CD1c-positive myeloid dendritic cell (primary cell): ENCODE measurements at regions not wholly inside any gene's neighbourhood (a gene's known extent, or its start where the extent isn't known, plus 50 kb on each side); places are given as distances from the start of the nearest gene placed in this dataset.
"Not testable (repeated sequence)": the region's sequence is repeated elsewhere in the genome, so short reads cannot be mapped to it uniquely, and the experiment has no call there.

Experiments used
- DNase-seq: peaks from one replicate; pipeline ENCODE4 v3.0.0-alpha.2; 2016; ENCODE audit errors: extremely low spot score

DNA sequence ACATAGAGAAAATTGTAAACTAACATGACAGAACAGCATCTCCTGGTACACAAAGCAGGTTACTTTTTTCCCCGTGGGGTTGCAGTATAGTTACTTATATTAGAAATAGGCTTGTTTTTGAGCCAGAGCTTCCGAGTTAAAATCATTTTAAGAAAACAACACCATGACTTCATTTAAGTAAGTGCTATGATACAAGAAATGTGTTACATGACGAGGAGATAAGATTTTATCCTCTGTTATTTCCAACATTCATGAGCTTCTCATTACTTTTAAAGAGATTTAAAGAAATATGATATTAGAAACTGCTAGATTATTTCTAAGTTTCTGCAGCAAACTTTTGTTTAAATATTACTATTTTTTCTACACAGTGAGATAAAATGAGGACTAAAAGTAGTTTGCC lies 968.7 kb downstream of the GATA3 start:
- no peak for DNase-seq

DNA sequence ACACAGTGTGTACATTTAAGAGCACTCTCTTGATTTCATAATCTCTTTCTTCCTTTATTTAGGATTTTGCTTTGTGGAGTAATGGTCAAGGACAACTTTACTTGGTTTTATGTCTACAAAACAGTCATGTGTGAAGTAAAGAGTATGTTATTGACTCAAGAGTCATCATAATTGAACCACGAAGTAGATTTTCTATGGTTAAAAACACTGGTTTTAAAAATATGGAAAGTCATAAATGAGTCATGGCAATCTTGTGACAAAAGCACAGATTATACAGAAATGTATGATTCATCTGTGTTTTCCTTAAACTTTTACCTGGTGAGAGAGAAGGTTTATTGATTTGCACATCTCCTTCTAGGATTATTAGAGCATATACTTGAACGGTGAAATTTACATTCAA lies 969.7 kb downstream of the GATA3 start:
- DNase-seq: no peak

DNA sequence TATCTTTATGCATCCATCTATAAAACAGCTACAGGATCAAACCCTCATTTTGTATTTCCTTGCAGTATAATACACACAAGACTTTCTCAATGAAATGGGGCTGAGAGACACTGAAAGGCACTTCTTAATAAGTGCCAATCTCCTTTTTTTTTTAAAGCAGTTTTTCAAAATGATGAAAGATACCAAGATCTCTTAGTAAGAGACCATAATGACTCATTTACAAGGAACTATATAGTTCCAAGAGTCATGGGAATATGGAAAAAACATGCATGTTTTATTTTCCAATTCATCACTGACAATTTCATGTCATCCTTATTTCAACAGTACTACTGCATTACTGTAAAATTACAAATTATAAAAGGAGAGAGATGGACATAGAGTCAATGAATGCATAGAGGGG lies 973.7 kb downstream of the GATA3 start:
- DNase-seq: no peak

DNA sequence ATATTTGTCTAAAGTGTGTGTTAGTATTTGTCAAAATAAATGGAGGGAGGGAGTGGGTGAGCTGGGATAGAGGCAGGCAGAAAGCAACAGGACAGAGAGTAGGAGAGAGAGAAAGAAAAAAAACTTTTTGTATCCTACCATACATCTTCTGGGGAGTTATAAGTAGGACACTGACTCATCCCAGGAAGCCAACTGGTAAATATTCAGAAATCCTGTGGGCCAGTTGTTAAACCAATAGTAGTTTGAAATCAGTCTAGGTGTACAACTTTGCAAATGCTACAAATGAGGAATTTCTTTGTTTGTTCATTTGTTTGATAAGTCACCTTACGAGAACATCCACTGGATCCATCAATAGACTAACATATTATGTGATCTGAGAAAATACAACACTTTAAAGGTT lies 980.9 kb downstream of the GATA3 start:
- DNase-seq: no peak

DNA sequence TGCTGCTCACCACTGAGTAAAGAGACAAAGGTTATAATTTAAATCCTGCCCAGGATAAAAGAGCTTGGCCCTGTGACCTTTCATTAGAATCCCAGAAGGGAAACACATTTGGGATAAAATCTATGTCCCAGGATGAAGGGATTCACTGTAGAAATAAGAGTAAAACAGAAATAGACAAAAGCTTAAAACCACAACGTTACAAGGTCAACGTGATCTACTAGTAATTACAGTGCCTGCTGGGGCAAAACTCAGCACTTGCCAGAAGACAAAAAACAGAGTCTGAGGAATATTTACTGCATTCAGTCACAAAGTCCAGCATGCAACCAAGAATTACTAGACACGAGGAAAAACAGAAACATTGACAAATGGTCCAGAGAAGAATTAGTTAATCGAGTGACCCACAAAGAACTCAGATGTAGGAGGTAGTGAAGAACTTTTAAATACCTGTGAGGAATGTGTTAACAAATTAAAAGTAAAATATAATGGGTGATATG lies 982.3 kb downstream of the GATA3 start:
- DNase-seq: no peak

DNA sequence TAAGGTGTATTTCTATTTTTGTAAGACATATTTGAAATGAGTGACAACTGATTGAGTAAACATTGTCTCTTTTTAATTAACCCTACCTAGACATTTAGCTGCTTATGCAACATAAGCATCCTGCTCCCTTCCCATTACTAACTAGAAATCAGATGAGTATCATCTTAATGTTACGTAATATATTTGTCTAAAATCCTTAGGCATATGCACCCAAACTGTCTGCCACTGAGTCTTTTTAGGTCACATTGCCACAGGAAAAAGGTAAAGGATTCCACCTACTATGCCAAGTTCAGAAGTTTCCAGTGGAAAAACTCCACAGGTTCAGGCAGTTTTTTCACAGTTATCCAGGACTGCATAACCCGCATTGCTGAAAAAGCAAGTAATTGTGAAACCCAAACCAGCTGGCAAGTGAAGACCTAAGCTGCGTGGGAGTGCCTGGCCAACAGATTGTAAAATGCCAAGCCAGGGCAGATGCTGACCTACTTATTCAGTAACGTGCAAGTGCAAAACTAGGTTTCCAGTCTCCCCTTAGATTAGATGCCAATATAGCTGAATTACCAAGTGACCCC lies 983.7 kb downstream of the GATA3 start:
- DNase-seq: no peak

DNA sequence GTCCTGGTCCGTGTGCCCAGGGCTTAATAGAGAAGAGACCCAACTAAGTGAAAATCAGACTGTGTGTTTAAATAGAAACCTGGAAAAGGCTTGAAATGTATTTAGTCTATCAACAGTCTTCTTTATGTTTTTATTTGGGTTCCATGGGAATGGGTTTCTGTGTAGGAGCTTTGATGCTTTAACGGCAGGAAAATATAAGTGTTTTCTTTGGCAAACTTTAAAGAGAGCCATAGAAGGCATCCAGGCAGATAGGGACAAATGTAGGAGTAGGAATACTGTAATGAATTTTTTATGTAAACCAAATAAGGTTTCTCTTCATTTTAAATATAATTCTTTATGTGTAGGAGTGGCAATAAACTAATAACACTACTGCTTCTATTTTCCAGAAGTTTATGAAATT lies 989.0 kb downstream of the GATA3 start:
- no peak for DNase-seq

DNA sequence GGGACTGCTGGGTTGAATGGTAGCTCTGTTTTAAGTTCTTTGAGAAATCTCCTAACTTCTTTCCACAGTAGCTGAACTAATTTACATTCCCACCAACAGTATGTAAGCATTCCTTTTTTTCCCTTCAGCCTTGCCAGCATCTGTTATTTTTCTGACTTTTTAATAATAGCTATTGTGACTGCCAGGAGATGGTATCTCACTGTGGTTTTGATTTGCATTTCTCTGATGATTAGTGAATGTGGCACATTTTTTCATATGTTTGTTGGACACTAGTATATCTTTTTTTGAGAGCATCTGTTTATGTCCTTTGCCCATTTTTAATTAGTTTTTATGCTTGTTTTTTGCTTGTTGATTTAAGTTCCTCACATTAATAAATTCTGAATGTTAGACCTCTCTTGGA lies 990.8 kb downstream of the GATA3 start:
- DNase-seq: no peak

DNA sequence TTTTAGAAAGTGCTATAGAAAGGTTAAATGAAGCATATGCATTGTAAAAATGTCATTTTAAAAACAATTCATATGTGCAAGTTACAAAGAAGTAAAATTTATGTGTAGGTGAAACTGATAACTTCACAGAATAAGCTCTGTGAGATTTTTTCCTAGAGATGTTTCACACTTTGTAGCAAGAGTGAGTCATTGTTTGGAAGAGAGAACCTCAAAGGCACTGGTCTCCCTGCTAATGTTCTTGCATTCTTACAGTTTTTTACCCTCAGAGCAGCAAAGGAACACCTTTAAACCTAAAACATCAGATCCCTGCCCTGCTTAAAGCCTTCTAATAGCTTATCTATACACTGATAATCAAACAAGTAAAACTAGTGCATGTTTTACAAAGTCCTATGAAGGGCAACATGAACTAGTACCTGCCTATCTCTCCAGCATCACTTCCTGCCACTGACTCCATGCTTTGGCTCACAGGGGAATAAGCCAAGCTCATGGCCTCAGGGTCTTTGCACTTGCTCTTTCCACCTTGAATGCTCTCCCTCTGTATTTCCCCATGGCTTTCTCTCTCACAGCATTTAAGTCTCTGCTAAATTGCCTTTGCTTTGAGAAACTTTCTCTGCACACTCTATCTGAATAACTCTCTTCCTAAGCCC lies 997.0 kb downstream of the GATA3 start:
- no peak for DNase-seq

DNA sequence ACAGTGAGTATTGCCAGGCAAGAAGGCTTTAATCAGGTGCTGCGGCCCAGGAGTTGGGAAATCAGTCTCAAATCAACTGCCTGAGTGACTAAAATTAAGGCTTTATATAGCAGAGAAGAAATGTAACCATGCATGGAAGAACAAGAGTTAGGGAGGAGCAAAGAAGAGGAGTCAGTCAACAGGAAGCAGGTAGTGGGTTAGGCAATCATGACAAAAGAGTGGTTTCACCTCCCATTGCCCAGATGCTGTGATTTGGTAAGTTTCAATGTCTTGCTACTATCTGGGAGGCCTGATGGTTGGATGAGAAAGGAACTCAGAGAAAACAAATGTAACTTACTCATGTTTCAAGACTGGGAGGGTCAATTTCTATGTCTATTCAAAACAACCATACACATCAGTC lies 998.3 kb downstream of the GATA3 start:
- DNase-seq: no peak

DNA sequence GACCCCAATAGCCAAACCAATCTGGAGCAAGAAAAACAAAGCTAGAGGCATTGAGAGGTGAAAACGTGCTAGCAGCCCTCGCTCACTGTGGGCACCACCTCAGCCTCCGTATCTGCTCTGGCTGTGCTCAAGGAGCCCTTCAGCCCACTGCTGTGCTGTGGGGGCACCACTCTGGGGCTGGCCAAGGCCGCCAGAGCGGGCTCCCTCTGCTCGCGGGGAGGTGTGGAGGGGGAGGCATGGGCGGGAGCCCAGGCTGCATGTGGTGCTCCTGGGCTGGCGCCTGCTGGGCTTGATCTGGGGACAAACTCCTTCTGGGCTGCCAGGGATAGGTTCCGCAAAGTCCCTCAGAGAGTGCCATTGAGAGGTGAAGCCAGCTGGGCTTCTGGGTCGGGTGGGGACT lies 1002.0 kb downstream of the GATA3 start:
- DNase-seq: no peak

DNA sequence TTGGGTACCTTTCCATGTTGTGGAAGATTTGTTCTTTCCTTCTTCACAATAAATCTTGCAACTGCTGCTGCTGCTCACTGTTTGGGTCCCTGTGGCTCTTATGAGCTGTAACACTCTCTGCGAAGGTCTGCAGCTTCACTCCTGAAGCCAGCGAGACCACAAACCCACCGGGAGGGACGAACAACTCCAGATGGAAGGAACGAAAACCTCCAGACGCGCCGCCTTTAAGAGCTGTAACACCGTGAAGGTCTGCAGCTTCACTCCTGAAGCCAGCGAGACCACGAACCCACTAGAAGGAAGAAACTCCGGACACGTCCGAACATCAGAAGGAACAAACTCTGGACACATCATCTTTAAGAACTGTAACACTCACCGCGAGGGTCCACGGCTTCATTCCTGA lies 1002.8 kb downstream of the GATA3 start:
- not testable (repeated sequence) for DNase-seq

DNA sequence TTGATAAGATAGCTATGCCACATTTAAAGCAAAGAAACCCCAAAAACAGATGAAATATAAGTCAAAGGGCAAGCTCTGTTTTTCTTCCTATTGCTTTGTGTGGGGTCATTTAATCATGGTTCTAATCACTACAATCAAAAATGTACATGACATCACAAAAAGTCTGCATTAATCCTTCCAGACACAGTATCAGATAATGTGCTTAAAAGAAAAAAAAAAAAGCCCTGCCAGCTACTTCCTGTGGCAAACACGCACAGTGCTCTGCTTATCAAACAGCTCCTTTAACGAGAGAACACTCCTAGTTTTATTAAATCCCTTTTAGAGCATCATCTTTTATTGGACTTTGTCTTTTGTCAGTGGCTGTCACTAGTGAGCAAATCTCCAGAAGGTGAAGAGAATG lies 1005.8 kb downstream of the GATA3 start:
- DNase-seq: no peak

DNA sequence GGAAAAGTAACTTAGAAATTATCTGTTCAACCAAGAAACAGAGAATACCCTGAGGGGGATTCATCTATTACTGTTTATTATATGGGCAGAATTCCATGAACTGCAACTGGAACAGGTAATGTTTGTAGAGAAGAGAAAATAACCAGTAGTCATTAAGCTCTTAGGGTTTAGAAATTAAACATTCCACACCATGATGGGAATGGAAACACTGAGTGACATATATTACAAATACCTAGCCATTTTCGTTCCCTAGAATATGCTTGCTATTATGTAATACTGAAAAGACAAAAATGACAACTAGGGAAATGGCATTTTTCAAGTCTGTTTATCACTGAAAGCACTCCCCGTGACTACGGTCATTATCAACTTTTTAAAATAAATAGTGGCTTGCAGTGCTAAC lies 1007.4 kb downstream of the GATA3 start:
- no peak for DNase-seq

DNA sequence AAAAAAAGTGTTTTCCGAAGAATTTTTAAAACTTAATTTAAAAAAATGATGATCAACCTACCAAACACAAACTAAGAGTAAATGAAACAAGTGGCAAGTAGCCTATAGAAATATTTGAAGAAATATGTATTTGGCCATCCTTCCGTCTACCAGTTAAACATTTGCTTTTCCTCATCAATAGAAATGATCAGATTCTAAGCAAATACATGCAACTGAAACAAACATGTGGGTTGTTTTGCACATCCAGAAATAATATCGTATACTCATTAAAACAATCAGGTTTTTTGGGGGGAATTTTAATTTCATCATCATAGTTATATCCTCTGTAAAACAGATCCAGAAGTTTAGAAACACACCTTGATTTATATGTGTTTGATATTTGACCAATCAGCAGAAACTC lies 1011.7 kb downstream of the GATA3 start:
- no peak for DNase-seq

DNA sequence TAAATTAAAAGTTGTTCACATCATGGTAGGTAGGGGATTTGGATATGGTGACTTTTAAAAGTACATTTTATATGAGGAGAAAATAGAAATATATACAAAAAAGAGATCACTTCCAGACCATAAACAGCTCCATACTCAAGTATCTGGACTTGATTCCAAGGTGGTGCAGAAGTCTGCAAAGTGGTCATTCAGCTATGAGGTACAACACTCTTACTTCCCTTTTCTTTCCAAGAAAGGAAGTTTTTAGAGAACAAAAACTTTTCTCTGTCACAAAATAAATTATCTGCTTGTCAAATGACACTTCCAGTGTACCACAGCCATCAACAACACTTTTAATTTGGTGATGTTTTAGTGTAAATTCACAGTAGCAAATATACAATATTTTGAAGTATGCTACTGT lies 1013.5 kb downstream of the GATA3 start:
- DNase-seq: no peak

DNA sequence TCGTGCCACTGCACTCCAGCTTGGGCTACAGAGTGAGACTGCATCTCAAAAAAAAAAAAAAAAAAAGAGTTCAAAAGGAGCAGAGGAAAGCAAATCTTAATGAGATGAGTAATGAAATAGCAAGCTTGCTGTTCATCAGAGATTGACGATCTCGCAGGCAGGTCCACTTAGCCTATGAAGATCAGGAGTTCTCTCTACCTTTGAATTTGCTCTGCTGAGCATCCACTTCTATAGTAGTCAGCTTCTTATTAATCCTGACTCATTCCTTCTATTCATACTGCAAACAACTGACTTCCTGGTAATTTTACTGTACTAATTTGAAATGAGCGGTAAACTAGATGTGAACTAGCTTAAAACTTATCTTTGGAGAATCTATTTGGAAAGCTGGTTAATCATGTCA lies 1014.6 kb downstream of the GATA3 start:
- no peak for DNase-seq

DNA sequence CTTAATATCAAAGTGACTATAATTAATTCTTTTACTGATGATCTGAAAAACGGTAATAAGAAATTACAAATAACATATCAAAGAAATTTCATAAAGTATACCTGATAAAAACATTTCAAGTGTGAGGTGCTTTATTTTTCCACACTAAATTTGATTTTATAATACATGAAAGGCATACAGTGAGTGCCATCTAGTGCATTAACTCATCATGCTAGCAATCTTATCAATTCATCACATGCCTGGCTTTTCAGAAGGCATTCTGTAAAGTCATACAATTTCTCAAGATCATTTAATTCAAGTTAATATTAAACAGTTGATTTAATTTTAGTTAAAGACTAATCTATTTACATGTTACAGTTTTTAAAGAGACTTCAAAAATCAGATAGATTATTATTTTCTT lies 1020.9 kb downstream of the GATA3 start:
- no peak for DNase-seq

DNA sequence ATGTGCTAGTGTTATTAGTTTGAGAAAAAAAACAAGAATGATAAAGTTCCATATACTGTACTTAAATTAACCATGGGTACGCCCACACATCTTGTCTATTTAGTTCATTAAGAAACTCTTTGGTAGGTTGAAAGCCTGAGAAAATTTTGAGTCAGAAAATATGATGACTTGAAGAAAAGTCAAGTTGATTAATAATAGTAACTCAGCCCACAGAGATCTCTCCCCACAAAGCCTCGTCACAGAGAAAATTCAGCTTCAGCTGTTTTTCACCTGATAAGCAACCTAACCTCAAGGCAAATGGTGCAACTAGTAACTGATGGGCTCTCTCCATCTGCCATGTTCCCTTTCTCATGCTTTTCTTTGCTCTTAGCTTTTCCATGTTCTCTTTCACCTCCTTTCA lies 1021.6 kb downstream of the GATA3 start:
- no peak for DNase-seq

DNA sequence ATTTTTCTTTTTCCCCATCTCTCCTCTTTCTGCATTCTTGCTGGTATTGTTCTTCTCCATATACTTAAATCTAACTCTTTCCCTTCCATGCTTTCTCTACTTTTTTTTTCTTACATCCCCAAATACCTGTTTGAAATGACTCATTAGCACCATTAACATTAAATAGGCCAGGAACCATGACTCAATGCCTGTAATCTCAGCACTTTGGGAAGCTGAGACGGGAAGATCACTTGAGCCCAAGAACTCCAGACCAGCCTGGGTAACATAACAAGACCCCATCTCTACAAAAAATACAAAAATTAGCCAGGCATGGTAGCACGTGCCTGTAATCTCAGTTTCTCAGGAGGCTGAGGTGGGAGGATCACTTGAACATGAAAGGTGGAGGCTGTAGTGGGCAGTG lies 1026.8 kb downstream of the GATA3 start:
- DNase-seq: no peak

DNA sequence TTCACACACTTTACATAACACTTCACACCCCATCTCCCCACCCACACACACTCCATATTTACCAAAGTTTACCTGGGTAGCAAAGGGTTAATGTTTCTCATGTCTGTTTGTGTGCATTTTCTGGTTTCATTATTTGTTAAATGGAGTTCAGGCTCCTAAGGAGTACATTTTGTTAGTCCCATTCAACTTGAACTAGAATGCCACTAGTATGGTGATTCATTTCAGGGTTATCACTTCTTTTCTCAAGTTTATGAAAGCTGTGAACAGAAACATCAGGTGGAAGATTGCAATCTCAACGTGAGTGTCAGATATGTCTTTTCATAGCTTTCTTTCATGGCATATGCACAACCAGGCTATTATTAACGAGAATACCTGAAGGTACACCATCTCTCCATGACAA lies 1027.5 kb downstream of the GATA3 start:
- DNase-seq: no peak

DNA sequence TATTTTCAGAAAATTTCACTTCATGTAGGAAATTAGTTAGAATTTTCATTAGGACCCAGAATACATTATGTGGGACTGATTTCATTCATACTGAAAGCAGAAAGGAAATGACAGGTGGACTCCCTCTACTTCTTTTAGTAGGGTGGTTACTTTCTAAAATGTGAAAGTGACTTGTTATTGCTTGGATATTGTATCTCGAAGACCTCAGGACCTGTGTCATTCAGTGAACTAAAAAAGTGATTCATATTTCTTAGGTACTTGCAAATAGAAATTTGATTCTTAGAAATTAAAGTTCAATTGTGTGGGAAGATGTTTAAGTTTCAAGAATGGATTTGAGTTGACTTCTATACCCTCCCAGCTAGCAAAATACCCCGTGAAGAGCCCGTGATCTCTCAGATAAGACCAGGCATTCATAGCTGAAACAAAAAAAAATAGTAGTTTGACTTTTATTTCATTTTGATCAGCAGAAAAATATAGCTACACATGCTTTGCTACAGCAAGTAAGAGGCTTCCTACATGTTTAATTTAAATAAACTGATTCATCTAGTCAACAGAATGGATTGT lies 1037.1 kb downstream of the GATA3 start:
- no peak for DNase-seq

DNA sequence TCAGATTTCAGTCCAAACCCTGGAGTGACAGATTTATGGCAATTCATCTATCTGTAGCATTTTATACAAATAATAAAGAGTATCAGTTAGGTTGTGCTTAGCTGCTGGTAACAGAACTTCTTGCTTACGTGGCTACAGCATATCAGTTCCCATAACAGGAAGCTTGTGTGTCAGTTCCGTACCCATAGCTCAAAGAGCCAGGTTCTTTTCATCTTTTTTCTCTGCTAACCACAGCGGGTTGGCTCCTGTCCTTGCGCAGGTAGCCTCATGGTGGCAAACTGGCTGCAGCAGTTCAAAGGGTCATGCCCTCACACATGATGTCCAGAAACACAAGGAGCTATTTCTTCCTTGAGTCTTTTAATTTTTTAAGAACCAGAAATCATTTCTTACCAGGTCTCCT lies 1041.8 kb downstream of the GATA3 start:
- DNase-seq: no peak
